ENCODE measurements at regions not wholly inside any gene's neighbourhood (a gene's known extent, or its start where the extent isn't known, plus 50 kb on each side); places are given as distances from the start of the nearest gene placed in this dataset.

DNA sequence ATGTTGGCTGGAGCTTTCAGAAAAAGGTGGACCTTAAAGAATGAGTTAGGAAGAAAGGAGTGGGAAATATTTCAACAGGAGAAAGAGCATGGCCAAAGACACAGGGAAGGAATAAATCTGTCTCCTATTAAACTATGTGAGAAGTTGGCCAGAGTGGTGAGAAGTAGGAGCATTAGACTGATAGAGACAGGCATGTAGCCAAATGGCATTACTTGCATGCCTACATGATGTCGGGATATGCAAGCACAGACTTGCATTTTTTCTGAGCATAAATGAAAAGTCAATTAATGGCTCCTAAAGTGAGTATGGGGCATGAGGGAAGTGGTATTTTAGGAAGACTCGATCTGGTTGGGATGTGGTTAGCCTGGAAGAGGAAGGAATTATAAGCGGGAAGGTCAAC is 279.6 kb upstream of the PITX2 start:
- TF ChIP-seq, protein P1, sequence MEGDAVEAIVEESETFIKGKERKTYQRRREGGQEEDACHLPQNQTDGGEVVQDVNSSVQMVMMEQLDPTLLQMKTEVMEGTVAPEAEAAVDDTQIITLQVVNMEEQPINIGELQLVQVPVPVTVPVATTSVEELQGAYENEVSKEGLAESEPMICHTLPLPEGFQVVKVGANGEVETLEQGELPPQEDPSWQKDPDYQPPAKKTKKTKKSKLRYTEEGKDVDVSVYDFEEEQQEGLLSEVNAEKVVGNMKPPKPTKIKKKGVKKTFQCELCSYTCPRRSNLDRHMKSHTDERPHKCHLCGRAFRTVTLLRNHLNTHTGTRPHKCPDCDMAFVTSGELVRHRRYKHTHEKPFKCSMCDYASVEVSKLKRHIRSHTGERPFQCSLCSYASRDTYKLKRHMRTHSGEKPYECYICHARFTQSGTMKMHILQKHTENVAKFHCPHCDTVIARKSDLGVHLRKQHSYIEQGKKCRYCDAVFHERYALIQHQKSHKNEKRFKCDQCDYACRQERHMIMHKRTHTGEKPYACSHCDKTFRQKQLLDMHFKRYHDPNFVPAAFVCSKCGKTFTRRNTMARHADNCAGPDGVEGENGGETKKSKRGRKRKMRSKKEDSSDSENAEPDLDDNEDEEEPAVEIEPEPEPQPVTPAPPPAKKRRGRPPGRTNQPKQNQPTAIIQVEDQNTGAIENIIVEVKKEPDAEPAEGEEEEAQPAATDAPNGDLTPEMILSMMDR (IDR thresholded peaks at IDR 0.05; ENCODE audit: control extremely low read depth in 1 of 3, insufficient read depth in 1 of 3, low read depth in 1 of 3, low read length in 3 of 3) = no peak
- TF ChIP-seq KDM1A (IDR thresholded peaks at IDR 0.05; ENCODE audit: borderline replicate concordance, low read length) (no peak), RFX5 (IDR thresholded peaks at IDR 0.05; ENCODE audit: borderline replicate concordance, low read depth, low read length) (no peak), BACH1 (IDR thresholded peaks at IDR 0.05; ENCODE audit: low read length) (no peak), BRCA1 (IDR thresholded peaks at IDR 0.05; ENCODE audit: low read depth, low read length) (no peak), TBP (IDR thresholded peaks at IDR 0.05; ENCODE audit: low read depth, low read length) (no peak), POLR2A (IDR thresholded peaks at IDR 0.05; ENCODE audit: control extremely low read depth in 1 of 2, low read depth in 2 of 2, low read length in 2 of 2) (no peak), GTF2F1 (IDR thresholded peaks at IDR 0.05; ENCODE audit: borderline replicate concordance, low read depth, low read length) (no peak), POLR2AphosphoS5 (IDR thresholded peaks at IDR 0.05; ENCODE audit: low read depth, low read length) (no peak), TAF1 (IDR thresholded peaks at IDR 0.05; ENCODE audit: low read depth, low read length) (no peak), RAD21 (IDR thresholded peaks at IDR 0.05 in 1 of 2, conservative IDR thresholded peaks at IDR 0.05 in 1 of 2; ENCODE audit: low read depth in 2 of 2, low read length in 2 of 2) (no peak)
- TF ChIP-seq, protein P2, sequence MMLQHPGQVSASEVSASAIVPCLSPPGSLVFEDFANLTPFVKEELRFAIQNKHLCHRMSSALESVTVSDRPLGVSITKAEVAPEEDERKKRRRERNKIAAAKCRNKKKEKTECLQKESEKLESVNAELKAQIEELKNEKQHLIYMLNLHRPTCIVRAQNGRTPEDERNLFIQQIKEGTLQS (IDR thresholded peaks at IDR 0.05; ENCODE audit: insufficient read depth, low read depth, low read length) = no peak
